Epithelial cell of prostate (primary cell): ENCODE measurements at regions not wholly inside any gene's neighbourhood (a gene's known extent, or its start where the extent isn't known, plus 50 kb on each side); places are given as distances from the start of the nearest gene placed in this dataset.

ENCODE experiments used
- DNase-seq: peaks from one replicate; pipeline ENCODE4 v3.0.0-alpha.2; 2011; ENCODE audit warnings: low read depth, low spot score
- H3K27ac ChIP-seq: fragments of 450-650 bp; 2 replicates; pipeline ENCODE4 v1.5.1; 2017; ENCODE audit warnings: mild to moderate bottlenecking

- H3K27ac ChIP-seq: no peak overlapping the region
- DNase-seq: no peak
These were observed 717.5 kb downstream of the RWDD3 start for GRCh38 chr1:95951371-95952102.

DNA sequence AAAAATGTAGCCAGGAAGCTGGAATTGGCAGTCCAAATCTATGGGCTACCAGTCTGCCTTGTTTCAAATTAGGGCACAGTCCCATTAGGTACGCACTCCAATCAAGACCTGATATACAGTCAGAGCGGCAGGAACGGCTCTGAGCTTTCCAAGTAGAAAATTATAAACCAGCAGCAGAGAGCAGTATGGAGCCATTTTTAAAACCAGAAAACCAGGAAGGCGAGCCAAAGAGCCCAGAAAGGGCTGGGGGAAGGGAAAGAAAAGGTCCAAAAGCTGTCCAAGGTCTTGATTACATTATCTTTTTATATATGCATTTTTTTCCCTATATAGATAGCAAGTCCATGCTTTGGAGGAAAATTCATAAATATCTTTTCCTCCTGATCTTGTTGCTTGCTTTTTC, 719.0 kb downstream of the RWDD3 start:
- DNase-seq: no peak
- H3K27ac ChIP-seq: no peak overlapping the region

DNA sequence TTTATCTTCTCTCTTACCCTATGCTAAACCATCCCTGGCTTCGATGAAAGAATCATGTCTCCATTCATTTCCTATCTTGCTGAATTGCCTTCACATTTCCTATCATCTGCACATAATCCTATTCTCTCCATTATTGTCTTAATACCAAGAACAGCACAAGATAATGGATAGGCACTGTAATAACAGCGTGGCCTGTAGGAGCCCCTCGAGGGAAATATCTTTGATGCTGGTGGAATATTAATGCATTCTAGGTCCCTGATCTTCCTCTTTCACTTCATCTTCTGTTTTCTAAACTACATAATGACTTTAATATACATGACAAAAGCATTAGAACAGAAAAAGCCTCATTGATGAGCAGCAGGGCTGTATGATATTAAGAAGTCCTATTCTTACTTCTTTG, 720.6 kb downstream of the RWDD3 start:
- no peak overlapping the region for H3K27ac ChIP-seq
- no peak for DNase-seq

GRCh38 chr1:95956215-95956614, 722.2 kb downstream of the RWDD3 start:
- no peak for DNase-seq
- H3K27ac ChIP-seq: no peak overlapping the region

DNA sequence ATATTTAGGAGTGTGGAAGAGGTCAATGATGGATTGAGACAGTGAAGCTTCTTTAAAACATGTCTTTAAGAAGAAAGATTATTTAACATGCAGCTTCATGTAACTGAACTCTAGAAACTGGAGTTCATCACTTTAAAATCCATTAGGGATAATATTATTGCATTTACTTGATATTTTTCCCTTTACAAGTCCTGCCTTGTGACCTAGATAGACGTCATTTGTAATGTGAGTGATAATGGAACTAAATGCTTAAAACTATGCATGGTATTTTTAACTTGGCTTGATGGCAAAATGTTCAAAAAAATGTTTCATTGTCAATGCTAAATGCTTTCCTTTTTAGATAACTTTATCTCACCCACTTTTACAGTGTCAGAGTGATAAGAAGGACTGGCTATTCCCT, 723.7 kb downstream of the RWDD3 start:
- H3K27ac ChIP-seq: no peak overlapping the region
- no peak for DNase-seq

DNA sequence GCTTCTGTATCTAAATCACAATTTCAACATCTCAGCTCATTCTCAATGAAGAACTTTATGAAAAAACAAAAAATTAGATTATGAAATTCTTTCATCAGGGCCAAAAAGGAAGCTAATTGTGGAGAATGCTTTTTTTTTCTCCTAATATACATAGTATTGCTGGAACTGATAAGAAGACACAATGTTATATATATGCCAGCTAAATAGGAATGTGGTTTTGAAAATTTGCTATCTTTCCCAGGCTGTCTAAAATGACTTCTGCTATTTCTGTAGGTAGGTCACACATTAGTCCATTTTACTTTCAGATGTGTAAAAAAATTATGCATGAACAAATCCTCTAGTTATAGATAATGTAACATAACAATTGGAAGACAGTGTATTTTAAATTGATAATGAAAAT, 732.9 kb downstream of the RWDD3 start:
- H3K27ac ChIP-seq: no peak overlapping the region
- no peak for DNase-seq

- H3K27ac ChIP-seq: no peak overlapping the region
- DNase-seq: no peak
These were observed 740.6 kb downstream of the RWDD3 start for GRCh38 chr1:95974586-95974985.

GRCh38 chr1:95982711-95983110, 738.9 kb upstream of the PTBP2 start:
- no peak for DNase-seq

GRCh38 chr1:95983831-95984230, 737.8 kb upstream of the PTBP2 start:
- DNase-seq: no peak
- H3K27ac ChIP-seq: no peak overlapping the region

More at GRCh38 chr1:95982711-95983110, 738.9 kb upstream of the PTBP2 start:
- no peak overlapping the region for H3K27ac ChIP-seq

- DNase-seq: no peak
- H3K27ac ChIP-seq: no peak overlapping the region
These were observed 736.7 kb upstream of the PTBP2 start for GRCh38 chr1:95984798-95985374.

DNA sequence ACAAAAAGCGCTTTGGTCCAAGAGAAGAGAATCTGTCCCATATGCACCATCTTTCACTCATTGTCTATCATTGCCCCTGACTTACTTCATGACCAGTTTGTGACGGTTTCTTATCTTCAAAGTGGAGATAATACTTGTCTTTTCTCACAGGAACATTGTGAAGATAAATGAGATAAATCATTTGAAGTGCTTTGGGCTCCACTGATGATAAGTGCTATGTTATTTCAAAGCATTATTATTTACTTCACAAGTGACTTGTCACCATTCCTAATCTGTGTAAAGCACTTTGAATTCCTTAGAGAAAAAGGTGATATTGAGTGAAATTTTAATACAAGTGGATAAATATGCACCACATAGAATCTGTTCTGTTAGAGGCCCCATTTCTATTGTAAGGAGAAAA, 731.6 kb upstream of the PTBP2 start:
- no peak for DNase-seq
- no peak overlapping the region for H3K27ac ChIP-seq

DNA sequence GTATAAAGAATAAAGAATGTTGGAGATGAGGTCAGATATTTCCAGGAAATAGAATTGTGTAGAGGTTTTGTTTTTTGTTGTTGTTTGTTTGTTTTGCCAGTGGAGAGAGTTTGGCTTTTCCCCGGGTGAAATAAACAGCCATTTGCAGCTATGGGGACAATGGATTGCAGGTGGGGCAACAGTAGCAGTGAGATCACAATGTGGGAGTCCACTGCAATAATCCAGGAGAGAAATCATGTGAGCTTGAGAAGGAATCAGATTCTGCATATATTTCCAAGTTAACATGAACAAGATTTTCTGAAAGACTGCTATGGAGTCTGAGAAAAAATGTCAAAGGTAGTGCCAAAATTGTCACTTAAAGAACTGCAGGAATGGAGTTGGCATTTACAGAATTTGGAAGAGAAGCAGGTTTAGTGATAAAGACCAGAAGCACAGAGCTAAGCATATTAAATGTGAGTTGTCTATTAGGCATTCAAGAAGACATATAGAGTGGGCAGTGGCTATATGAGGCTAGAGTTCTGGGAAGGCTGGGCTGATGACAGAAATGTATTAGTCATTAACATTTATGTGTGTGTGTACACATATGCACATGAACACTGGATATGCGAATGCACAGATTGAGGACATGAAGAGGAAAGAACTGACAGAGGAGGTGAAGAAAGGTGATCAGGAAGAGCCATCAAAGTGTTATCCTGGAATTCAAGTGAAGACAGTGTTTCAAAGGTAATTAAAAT, 729.6 kb upstream of the PTBP2 start:
- no peak overlapping the region for H3K27ac ChIP-seq
- no peak for DNase-seq

GRCh38 chr1:95994643-95995042, 726.9 kb upstream of the PTBP2 start:
- H3K27ac ChIP-seq: no peak overlapping the region
- no peak for DNase-seq

DNA sequence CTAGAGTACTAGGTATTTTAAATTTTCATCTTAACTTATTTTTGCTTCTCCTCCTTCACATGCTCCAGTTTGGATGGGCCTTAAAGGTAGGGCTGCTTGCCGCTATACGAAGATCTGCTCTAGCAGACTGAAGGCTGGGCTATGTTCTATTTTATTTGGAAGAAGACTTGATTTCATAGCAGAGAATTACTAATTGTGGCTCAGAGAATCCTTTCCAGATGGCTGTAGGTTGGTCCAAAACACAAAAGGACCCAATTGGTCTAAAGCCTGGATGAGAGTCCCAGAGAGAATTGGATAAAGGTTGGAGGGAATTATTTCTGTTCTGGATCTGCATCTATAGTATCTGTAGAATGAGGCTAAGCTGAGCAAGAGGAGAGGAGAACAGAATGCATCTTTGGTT, 719.4 kb upstream of the PTBP2 start:
- DNase-seq: no peak
- H3K27ac ChIP-seq: no peak overlapping the region

DNA sequence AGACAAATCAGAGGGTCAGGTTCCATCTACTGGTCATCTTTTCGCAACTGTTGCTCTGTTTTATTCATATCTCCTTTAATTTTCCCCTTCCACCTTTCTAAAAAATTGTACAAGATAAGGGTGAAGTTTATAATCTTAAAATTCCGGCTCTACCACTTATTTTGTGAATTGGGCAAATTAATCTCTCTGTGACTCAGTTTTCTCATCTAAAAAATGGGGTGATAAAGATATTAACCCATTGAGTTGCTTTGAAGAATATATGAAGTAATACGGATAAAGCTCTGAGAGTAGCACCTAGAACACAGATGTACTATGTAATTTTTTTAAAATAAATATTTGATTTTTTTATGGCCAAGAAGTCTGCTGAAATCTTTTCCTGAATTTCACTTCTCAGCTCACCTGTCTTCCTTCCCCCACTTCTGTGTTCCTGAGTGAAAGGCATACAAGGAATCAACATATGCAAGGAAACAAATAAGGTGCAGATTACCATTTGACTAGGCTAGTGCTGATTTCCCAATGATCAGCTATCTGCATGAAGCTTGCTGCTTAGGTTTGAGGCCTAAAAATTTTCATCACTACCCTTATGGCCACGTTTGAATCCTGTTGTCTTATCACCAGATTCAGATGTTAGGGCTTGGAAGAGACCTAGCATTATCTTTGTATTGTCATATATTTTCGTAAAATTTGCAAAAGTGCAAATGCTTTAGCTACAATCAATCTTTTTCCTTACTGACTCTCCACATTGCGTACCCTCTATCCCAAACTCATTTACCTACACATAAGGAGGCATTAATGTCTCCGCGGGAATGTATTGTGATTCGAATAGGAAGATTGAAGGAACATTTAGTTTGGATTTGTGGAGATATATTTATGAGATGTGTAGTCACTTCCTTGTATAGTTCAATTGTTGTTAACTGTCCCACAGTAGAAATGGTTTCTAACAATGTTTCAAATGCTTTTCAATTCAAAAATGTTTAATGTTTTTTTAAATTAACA, 718.3 kb upstream of the PTBP2 start:
- H3K27ac ChIP-seq: no peak overlapping the region
- no peak for DNase-seq

- no peak for DNase-seq
- H3K27ac ChIP-seq: no peak overlapping the region
These were observed 711.7 kb upstream of the PTBP2 start for GRCh38 chr1:96009831-96010434.

- no peak for DNase-seq
- H3K27ac ChIP-seq: no peak overlapping the region
These were observed 710.0 kb upstream of the PTBP2 start for GRCh38 chr1:96011606-96012005.

GRCh38 chr1:96016219-96016618, 705.4 kb upstream of the PTBP2 start:
- no peak overlapping the region for H3K27ac ChIP-seq
- DNase-seq: no peak

GRCh38 chr1:96020378-96020777, 701.2 kb upstream of the PTBP2 start:
- no peak overlapping the region for H3K27ac ChIP-seq
- DNase-seq: no peak

DNA sequence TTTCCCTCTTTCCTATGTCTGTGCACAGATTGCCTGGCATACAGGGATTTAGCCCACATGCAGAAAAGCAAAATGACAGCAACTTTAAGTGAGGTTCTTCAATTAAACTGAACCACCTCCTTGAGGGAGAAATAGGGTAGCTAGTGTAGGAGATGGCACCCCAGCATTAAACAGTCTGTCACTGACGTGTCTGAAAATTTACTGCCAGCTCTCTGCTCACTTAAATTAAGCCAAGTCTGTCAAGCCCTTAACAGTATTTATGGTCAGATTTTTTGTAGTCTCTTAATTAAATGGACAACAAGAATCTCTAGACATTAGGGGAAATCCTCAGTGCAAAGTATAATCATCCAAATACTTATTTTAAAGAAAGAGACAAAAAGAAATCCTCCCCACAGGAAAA, 696.5 kb upstream of the PTBP2 start:
- no peak for DNase-seq
- H3K27ac ChIP-seq: no peak overlapping the region
